HCT116 (cell line): ENCODE measurements at regions not wholly inside any gene's neighbourhood (a gene's known extent, or its start where the extent isn't known, plus 50 kb on each side); places are given as distances from the start of the nearest gene placed in this dataset.

Experiments used
- ATAC-seq: fragments of 200-7000 bp; cut with Tn5 transposase; 2 replicates; pipeline ENCODE4 v1.9.1; 2020; ENCODE audit warnings: mild to moderate bottlenecking, moderate library complexity
- BruUV-seq: library from RNA; stranded (reverse); fragments of 400-500 nt; replicated peaks from 2 replicates; lab custom pipeline; 2021; lab: Mats Ljungman, UMichigan
- CTCF ChIA-PET: fragments of 300-600 bp; sonication (Branson Sonifier 250); formaldehyde crosslinking; loops from one replicate; lab custom pipeline; 2021; ENCODE audit warnings: antibody characterized with exemption; lab: Charles Lee
- POLR2A ChIA-PET: fragments of 300-600, 350-600 bp; sonication (Branson Sonifier 250); formaldehyde crosslinking; loops from one replicate; lab custom pipeline; 2021; ENCODE audit warnings: antibody characterized with exemption; lab: Charles Lee
- RAD21 ChIA-PET, 2 experiments: fragments of 300-600 bp; sonication (Branson Sonifier 250); formaldehyde crosslinking; loops; one replicate each; lab custom pipeline; 2023; ENCODE audit warnings: low total read pairs in 2 of 2; ENCODE audit not compliant: uncharacterized antibody in 2 of 2, unreplicated experiment in 2 of 2, low non-redundant PET in 1 of 2; lab: Charles Lee
- DNase-seq: peaks from one replicate; pipeline ENCODE4 v3.0.0-alpha.2; 2010; ENCODE audit warnings: low read depth, low spot score
- H2AFZ ChIP-seq: fragments of 200-600 bp; shearing (Covaris generic), sonication (generic); 2 replicates; pipeline ENCODE4 v1.6.1; 2017; ENCODE audit warnings: low read depth, mixed run types, mixed read lengths, antibody characterized with exemption, low read length; ENCODE audit not compliant: poor library complexity, severe bottlenecking
- H3K27ac ChIP-seq: 2 replicates; pipeline ENCODE4 v1.5.1; 2012; ENCODE audit warnings: low read depth, low read length
- H3K27me3 ChIP-seq: fragments of 200-600 bp; sonication (generic); 2 replicates; pipeline ENCODE4 v1.6.1; 2016; ENCODE audit warnings: mixed run types, low read length, mixed read lengths; ENCODE audit not compliant: insufficient read depth
- H3K36me3 ChIP-seq, 2 experiments: fragments of 200-500 bp in 1 of 2; fragments of 200-600 bp in 1 of 2; sonication (Bioruptor generic) in 1 of 2; sonication (generic) in 1 of 2; 2 replicates each; pipeline versions ENCODE4 v1.5.1 to v1.6.1; 2014 to 2016; ENCODE audit warnings: low read length in 2 of 2, inconsistent platforms in 1 of 2, mixed read lengths in 1 of 2, mixed run types in 1 of 2; ENCODE audit not compliant: insufficient read depth in 2 of 2, control insufficient read depth in 1 of 2
- H3K4me1 ChIP-seq, 2 experiments: fragments of 200-600 bp in 1 of 2; sonication (generic) in 1 of 2; 2 replicates each; pipeline versions ENCODE4 v1.5.1 to v1.6.1; 2012 to 2017; ENCODE audit warnings: low read length in 2 of 2, inconsistent platforms in 1 of 2, mild to moderate bottlenecking in 1 of 2, mixed read lengths in 1 of 2, mixed run types in 1 of 2, moderate library complexity in 1 of 2; ENCODE audit not compliant: insufficient read depth in 2 of 2, control insufficient read depth in 1 of 2
- H3K4me2 ChIP-seq: fragments of 200-600 bp; sonication (generic); 2 replicates; pipeline ENCODE4 v1.6.1; 2017; ENCODE audit warnings: mixed run types, low read length, mixed read lengths
- H3K4me3 ChIP-seq, 2 experiments: fragments of 200-600 bp in 1 of 2; sonication (generic) in 1 of 2; replicated peaks in 1 of 2; 2 replicates each; pipeline ENCODE4 v1.5.1; 2011 to 2016; ENCODE audit warnings: low read length in 2 of 2, control low read depth in 1 of 2, low read depth in 1 of 2, mild to moderate bottlenecking in 1 of 2, mixed read lengths in 1 of 2, mixed run types in 1 of 2
- H3K79me2 ChIP-seq: fragments of 200-600 bp; sonication (generic); 2 replicates; pipeline ENCODE4 v1.6.1; 2017; ENCODE audit warnings: mild to moderate bottlenecking, mixed run types, low read length, moderate library complexity, mixed read lengths; ENCODE audit not compliant: insufficient read depth
- H3K9ac ChIP-seq: fragments of 200-600 bp; sonication (generic); 2 replicates; pipeline ENCODE4 v1.6.1; 2016; ENCODE audit warnings: low read length, mixed read lengths
- H3K9me2 ChIP-seq: fragments of 200-600 bp; sonication (generic), shearing (Covaris generic); 2 replicates; pipeline ENCODE4 v1.6.1; 2017; ENCODE audit warnings: mixed run types, mild to moderate bottlenecking, moderate library complexity; ENCODE audit not compliant: insufficient read depth
- H3K9me3 ChIP-seq, 2 experiments: fragments of 200-500 bp in 1 of 2; fragments of 200-600 bp in 1 of 2; sonication (Bioruptor generic) in 1 of 2; sonication (generic) in 1 of 2; 2 replicates each; pipeline ENCODE4 v1.6.1; 2014 to 2017; ENCODE audit warnings: low read length in 2 of 2, mixed read lengths in 2 of 2, inconsistent platforms in 1 of 2, low read depth in 1 of 2, mild to moderate bottlenecking in 1 of 2, mixed run types in 1 of 2, moderate library complexity in 1 of 2; ENCODE audit not compliant: control insufficient read depth in 1 of 2, insufficient read depth in 1 of 2
- H4K20me1 ChIP-seq: fragments of 200-600 bp; sonication (generic), shearing (Covaris generic); 2 replicates; pipeline ENCODE4 v1.6.1; 2017; ENCODE audit warnings: mixed run types, mild to moderate bottlenecking, moderate library complexity; ENCODE audit not compliant: insufficient read depth
- CEBPB ChIP-seq: IDR thresholded peaks from 2 replicates; pipeline ENCODE4 v1.6.1; 2012; ENCODE audit warnings: low read depth
- ELF1 ChIP-seq: IDR thresholded peaks from 2 replicates; pipeline ENCODE4 v1.6.1; 2012; ENCODE audit warnings: low read depth, borderline replicate concordance
- EZH2 ChIP-seq: fragments of 200-600 bp; sonication (generic); IDR thresholded peaks from 2 replicates; pipeline ENCODE4 v1.6.1; 2017; ENCODE audit warnings: antibody characterized with exemption, mixed run types
- JUND ChIP-seq: IDR thresholded peaks from 2 replicates; pipeline ENCODE4 v1.6.1; 2012
- POLR2AphosphoS5 ChIP-seq: IDR thresholded peaks from 2 replicates; pipeline ENCODE4 v1.6.1; 2011; ENCODE audit warnings: mild to moderate bottlenecking, low read depth, low read length, moderate library complexity
- RAD21 ChIP-seq: IDR thresholded peaks from 2 replicates; pipeline ENCODE4 v1.6.1; 2012; ENCODE audit warnings: low read depth, mild to moderate bottlenecking
- SIN3A ChIP-seq: IDR thresholded peaks from 2 replicates; pipeline ENCODE4 v1.6.1; 2012; ENCODE audit warnings: low read depth
- SRF ChIP-seq: IDR thresholded peaks from 2 replicates; pipeline ENCODE4 v1.6.1; 2012; ENCODE audit warnings: low read depth
- YY1 ChIP-seq: IDR thresholded peaks from 2 replicates; pipeline ENCODE4 v1.6.1; 2011; ENCODE audit warnings: low read length, low read depth, moderate library complexity, mild to moderate bottlenecking; ENCODE audit not compliant: insufficient replicate concordance; ENCODE audit errors: extremely low read depth
- ZNF274 ChIP-seq: fragments of 200-500 bp; sonication (Bioruptor generic); IDR thresholded peaks from 2 replicates; pipeline ENCODE4 v1.6.1; 2014; ENCODE audit warnings: mild to moderate bottlenecking, low read depth, low read length, inconsistent platforms
- intact Hi-C: fragments of 100-400 bp; cut with micrococcal nuclease; formaldehyde crosslinking; loops from 2 replicates; pipeline ENCODE4 v1.10.0; 2022
- TF ChIP-seq, protein P1 (sequence below): IDR thresholded peaks from 2 replicates; pipeline ENCODE4 v1.6.1; 2012
- TF ChIP-seq, protein P2 (sequence below): IDR thresholded peaks from 2 replicates; pipeline ENCODE4 v1.6.1; 2012

DNA sequence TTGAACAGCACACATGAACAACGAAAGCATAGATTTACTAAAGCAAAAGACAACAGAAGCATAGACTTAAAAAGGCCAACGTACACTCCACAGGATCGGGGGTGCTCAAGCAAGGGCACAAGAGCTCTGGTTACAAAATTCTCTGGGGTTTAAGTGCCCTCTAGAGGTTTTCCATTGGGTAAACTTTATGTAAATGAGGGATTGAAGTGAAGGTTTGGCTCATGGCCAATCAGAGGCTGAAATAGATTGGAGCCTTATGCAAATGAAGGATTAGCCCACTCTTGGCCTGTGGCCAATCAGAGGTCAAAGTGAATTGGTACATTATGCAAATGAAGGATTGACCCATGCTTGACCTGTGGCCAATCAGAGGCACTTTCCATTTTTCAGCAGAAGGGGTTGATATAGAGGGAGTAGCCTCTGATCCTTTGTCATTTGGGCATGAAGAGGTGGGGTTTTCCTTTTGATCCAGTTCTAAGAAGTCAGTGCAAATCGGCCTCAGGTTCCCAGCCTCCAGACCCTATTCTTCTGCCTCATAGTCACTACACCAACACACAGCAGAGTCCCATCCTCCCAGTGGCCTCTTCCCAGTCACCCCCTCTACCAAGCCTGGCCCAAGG lies 244.9 kb downstream of the THBS2 start:
- no peaks in the 10 kb centered on the region for H4K20me1 ChIP-seq
- H3K9me3 ChIP-seq = no peaks in the 10 kb centered on the region
- H3K4me1 ChIP-seq = no peaks in the 10 kb centered on the region
- DNase-seq = no peak
- TF ChIP-seq EZH2 = no peak
- peak; percentile 24; the same call in 1 of the 2 replicates for TF ChIP-seq RAD21
- no peak for TF ChIP-seq YY1
- no peak overlapping the region for H3K27ac ChIP-seq
- H3K79me2 ChIP-seq = no peaks in the 10 kb centered on the region
- BruUV-seq = no TSS peak
- no peak overlapping the region for H3K4me2 ChIP-seq
- H3K4me3 ChIP-seq = no peak overlapping the region
- H3K9me2 ChIP-seq = no peaks in the 10 kb centered on the region
- ChIA-PET RAD21 (no interaction called here), POLR2A (no interaction called here), CTCF (no interaction called here)
- no peak overlapping the region for H2AFZ ChIP-seq
- intact Hi-C loops = no loop called here
- no peak overlapping the region for H3K9ac ChIP-seq
- no peaks in the 10 kb centered on the region for H3K27me3 ChIP-seq
- H3K36me3 ChIP-seq = no peaks in the 10 kb centered on the region
- peak; percentile 40; the same call in 1 of the 2 replicates for ATAC-seq

DNA sequence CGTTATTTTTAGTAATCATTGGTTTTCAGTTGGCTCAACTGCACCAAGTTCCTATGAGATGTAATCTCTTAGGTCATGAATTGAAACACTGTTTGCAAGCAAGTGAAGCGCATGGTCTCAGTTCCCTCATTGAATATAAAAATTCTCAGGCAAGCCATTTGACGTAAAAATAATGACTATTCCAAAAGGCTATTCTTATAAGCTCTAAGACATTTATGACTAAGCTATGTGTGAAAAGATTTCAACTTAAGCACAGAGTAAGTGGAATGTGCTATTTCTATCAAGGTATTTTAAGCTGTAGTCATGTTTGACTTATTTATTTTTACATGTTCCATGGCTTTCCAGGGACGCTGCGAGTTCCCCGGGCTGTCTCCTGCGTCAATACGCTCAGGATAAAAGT lies 248.5 kb downstream of the THBS2 start:
- no peaks in the 10 kb centered on the region for H3K4me1 ChIP-seq
- ATAC-seq = no peak
- TF ChIP-seq SIN3A (no peak), CEBPB (no peak), ZNF274 (no peak), JUND (no peak), ELF1 (no peak), POLR2AphosphoS5 (no peak), EZH2 (no peak), RAD21 (no peak), SRF (no peak)
- TF ChIP-seq, protein P1, sequence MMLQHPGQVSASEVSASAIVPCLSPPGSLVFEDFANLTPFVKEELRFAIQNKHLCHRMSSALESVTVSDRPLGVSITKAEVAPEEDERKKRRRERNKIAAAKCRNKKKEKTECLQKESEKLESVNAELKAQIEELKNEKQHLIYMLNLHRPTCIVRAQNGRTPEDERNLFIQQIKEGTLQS = no peak
- TF ChIP-seq, protein P2, sequence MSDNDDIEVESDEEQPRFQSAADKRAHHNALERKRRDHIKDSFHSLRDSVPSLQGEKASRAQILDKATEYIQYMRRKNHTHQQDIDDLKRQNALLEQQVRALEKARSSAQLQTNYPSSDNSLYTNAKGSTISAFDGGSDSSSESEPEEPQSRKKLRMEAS = no peak
- no peak overlapping the region for H3K9ac ChIP-seq
- no peak overlapping the region for H3K27ac ChIP-seq
- no peaks in the 10 kb centered on the region for H4K20me1 ChIP-seq
- H2AFZ ChIP-seq = no peak overlapping the region
- no peaks in the 10 kb centered on the region for H3K36me3 ChIP-seq
- no peaks in the 10 kb centered on the region for H3K27me3 ChIP-seq
- ChIA-PET RAD21 (no interaction called here), POLR2A (no interaction called here), CTCF (no interaction called here)
- no peak overlapping the region for H3K4me2 ChIP-seq
- intact Hi-C loops = no loop called here
- H3K9me2 ChIP-seq = no peaks in the 10 kb centered on the region
- no peaks in the 10 kb centered on the region for H3K9me3 ChIP-seq
- DNase-seq = no peak
- no peak overlapping the region for H3K4me3 ChIP-seq
- BruUV-seq = no TSS peak
- H3K79me2 ChIP-seq = no peaks in the 10 kb centered on the region
